HFF-Myc (cell line): ENCODE measurements at regions not wholly inside any gene's neighbourhood (a gene's known extent, or its start where the extent isn't known, plus 50 kb on each side); places are given as distances from the start of the nearest gene placed in this dataset.

Experiments
- DNase-seq: peaks from one replicate; pipeline ENCODE4 v3.0.0-alpha.2; 2011; ENCODE audit warnings: low read depth; ENCODE audit errors: extremely low read depth
- H3K4me3 ChIP-seq: replicated peaks from 2 replicates; pipeline ENCODE4 v1.5.1; 2011; ENCODE audit warnings: low read depth, mild to moderate bottlenecking, control low read depth, low read length
- TF ChIP-seq, protein P1 (sequence below): IDR thresholded peaks from 2 replicates; pipeline ENCODE4 v1.5.1; 2012; ENCODE audit warnings: mild to moderate bottlenecking, low read depth, low read length, control low read depth; ENCODE audit errors: missing control alignments

DNA sequence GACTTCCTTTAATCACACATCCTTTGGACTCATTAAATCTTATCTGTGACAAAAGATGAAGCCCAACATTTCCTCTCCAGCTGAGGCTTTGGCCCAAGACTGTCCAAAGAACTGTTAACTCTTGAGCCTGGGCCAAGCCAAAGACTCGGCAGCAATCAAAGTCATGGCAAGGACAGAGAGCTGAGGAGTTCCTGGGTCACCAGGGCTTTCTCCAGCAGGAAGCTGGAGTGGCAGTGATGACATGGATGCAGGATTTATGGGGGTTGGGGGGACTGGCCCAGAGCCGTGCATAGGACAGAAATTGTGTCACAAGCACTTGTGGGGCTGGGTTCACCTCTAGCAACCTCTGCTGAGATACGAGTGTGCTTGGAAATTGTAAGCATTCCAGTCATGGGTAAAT lies 440.3 kb downstream of the PLK2 start:
- TF ChIP-seq, protein P1, sequence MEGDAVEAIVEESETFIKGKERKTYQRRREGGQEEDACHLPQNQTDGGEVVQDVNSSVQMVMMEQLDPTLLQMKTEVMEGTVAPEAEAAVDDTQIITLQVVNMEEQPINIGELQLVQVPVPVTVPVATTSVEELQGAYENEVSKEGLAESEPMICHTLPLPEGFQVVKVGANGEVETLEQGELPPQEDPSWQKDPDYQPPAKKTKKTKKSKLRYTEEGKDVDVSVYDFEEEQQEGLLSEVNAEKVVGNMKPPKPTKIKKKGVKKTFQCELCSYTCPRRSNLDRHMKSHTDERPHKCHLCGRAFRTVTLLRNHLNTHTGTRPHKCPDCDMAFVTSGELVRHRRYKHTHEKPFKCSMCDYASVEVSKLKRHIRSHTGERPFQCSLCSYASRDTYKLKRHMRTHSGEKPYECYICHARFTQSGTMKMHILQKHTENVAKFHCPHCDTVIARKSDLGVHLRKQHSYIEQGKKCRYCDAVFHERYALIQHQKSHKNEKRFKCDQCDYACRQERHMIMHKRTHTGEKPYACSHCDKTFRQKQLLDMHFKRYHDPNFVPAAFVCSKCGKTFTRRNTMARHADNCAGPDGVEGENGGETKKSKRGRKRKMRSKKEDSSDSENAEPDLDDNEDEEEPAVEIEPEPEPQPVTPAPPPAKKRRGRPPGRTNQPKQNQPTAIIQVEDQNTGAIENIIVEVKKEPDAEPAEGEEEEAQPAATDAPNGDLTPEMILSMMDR = no peak
- DNase-seq = no peak
- no peak overlapping the region for H3K4me3 ChIP-seq

DNA sequence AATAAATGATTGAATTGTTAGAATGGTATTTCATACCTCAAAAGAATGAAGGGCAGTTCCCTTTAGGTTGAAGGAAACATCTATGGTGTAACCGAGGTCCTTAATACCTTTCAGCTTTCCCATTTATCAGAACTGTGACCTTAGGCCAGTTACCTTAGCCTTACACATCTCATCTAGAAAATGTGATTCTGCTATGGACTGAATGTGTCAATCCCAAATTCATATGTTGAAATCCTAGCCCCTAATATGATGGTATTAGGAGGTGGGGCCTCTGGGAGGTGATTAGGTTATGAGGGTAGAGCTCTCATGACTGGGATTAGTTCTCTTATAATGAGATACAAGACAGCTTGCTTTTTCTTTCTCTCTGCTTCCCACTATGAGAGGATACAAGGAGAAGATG lies 441.9 kb downstream of the PLK2 start:
- no peak overlapping the region for H3K4me3 ChIP-seq
- TF ChIP-seq, protein P1 = no peak
- DNase-seq = no peak

DNA sequence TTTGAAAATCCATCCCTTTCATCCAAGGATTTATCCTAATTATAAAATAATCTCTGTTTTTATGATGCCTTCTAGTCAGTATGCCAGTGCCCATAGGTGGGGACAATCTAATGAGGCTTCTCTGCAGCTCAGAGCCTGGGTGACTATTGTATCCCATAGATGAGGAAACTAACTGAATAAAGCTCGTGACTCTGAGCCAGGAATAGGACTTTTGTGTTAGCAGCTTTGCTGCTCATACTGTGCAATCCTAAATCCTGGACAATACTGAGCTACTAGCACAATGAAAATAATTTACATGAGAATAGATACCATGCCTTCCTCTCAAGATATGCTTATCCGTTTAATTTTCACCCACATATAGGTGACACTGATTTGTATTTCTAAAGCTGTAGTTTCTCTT lies 443.0 kb downstream of the PLK2 start:
- no peak overlapping the region for H3K4me3 ChIP-seq
- DNase-seq = no peak
- TF ChIP-seq, protein P1 = no peak

DNA sequence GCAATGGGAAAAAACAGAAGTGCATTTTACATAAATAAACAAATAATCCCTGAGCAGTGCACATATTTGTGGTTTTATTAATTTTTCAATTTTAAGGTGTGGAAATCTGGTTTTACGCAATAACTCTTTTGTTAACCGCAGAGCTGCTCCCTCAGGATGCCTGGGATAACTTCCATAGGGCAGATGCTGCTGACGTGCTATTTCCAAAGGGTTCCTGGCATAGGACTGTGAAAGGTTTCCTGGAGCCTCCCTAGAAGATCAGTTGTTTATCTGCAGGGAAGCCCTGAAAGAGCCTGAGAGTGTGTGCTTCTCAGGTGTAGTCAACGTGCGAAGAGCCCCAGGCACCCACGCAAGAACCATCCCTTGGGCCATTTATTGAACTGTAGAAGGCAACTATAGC lies 443.5 kb downstream of the PLK2 start:
- TF ChIP-seq, protein P1 = no peak
- peak; percentile 20 for DNase-seq
- H3K4me3 ChIP-seq = no peak overlapping the region

DNA sequence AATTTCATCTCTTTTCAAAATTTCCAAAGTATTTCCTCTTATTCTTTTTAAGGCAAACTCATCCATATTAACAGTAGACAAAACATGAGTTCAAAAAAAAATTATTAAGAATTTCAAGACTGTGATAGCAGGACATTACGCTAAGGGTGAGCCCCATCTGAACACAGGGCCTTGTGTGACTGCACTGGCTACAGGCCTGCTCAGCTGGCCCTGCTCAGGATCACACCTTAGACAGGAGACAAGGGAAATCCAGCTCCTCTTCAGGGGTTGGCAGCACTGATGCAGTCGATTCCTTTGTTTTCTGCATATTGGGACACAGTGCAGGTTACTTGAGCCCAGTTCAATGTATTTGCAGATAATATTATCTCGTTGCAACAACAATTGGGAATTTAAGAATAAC lies 444.7 kb downstream of the PLK2 start:
- TF ChIP-seq, protein P1 = no peak
- DNase-seq = no peak
- H3K4me3 ChIP-seq = no peak overlapping the region

DNA sequence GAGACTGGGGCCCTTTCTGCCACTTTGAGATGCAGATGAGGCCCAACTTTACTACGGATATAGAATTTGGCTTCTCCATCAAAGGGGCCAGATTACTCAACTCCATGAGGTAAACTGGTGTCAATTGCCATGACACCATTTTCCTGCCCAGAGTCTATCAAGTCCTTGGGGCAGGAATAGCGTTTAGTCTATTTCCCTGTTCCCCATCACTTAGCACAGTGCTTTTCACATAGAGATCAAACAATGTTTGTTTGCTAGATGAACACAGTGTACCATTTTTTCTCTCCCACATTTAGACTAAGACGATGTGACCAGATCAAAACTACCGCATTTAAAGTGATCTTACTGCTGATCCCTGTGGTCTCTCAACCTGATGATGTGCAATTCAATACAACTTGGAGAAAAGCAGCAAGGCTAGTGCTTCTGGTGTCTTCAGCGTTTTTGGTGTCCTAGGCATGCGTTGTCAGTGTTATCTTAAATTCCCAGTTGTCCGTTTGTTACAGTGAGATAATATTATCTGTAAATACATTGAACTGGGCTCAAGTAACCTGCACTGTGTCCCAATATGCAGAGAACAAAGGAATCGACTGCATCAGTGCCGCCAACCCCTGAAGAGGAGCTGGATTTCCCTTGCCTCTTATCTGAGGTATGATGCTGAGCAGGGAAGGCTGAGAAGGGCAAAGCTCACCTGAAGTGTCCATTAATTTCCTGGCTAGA lies 446.2 kb downstream of the PLK2 start:
- DNase-seq = no peak
- TF ChIP-seq, protein P1 = no peak
- no peak overlapping the region for H3K4me3 ChIP-seq

DNA sequence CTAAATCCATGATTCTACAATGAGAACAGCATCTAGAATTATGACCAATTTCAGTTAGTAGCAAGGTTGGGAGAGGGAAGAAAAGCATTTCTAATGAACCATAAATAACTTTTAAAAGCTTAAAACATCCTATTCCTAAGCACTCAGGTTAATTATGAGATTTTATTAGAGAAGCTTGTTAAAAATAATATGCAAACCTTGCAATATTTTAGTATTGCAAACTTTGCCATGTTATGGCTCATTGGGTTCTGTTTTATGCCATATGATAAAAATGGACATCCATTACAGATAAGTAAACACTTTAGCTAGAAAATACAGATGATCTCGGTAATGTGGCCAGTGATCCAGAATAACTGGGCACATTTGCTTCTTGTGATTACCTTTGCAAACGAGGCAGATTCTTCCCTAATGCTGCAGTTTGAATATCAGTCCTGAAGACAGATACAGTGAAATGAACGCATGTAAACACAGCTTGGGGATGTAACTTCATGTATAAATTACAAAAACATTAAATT lies 447.0 kb downstream of the PLK2 start:
- TF ChIP-seq, protein P1 = no peak
- no peak overlapping the region for H3K4me3 ChIP-seq
- DNase-seq = no peak
